Kidney (tissue), 13 donors: ENCODE measurements at regions not wholly inside any gene's neighbourhood (a gene's known extent, or its start where the extent isn't known, plus 50 kb on each side); places are given as distances from the start of the nearest gene placed in this dataset.

Experiments used
- DNase-seq, 5 donors: peaks; one replicate each; pipeline ENCODE4 v3.0.0-alpha.2; 2013 to 2020
- FAIRE-seq: peaks from 2 replicates; lab custom pipeline; 2012; peaks lifted over from hg19 to GRCh38; lab: Jason Lieb, UNC
- H3K27ac ChIP-seq, 2 donors: one replicate each; pipeline ENCODE4 v1.7.0; 2013; ENCODE audit warnings: low read depth in 2 of 2, low read length in 2 of 2, inconsistent platforms in 1 of 2
- H3K27me3 ChIP-seq: one replicate; pipeline ENCODE4 v1.7.1; 2013; ENCODE audit warnings: low read length, inconsistent platforms; ENCODE audit not compliant: control insufficient read depth, insufficient read depth
- H3K36me3 ChIP-seq, 3 donors: one replicate each; pipeline versions ENCODE4 v1.7.0 to v1.7.1; 2013; ENCODE audit warnings: low read length in 3 of 3, control low read depth in 1 of 3, inconsistent platforms in 1 of 3; ENCODE audit not compliant: insufficient read depth in 3 of 3, control insufficient read depth in 2 of 3
- H3K4me1 ChIP-seq, 3 donors: one replicate each; pipeline versions ENCODE4 v1.7.0 to v1.7.1; 2013; ENCODE audit warnings: low read length in 3 of 3, inconsistent platforms in 1 of 3, low read depth in 1 of 3; ENCODE audit not compliant: control insufficient read depth in 2 of 3, insufficient read depth in 2 of 3
- H3K4me3 ChIP-seq, 3 donors: one replicate each; pipeline versions ENCODE4 v1.7.0 to v1.8.1; 2013; ENCODE audit warnings: low read length in 3 of 3, control low read depth in 1 of 3, inconsistent platforms in 1 of 3
- H3K9ac ChIP-seq, 3 donors: one replicate each; pipeline versions ENCODE4 v1.7.0 to v1.7.1; 2013; ENCODE audit warnings: low read length in 3 of 3, control low read depth in 1 of 3, inconsistent platforms in 1 of 3
- H3K9me3 ChIP-seq, 3 donors: one replicate each; pipeline versions ENCODE4 v1.7.0 to v1.7.1; 2013; ENCODE audit warnings: low read length in 3 of 3, control low read depth in 1 of 3, inconsistent platforms in 1 of 3; ENCODE audit not compliant: control insufficient read depth in 2 of 3, insufficient read depth in 1 of 3
- CTCF ChIP-seq: IDR thresholded peaks from 3 replicates; pipeline ENCODE4 v1.5.1; 2012; ENCODE audit warnings: mild to moderate bottlenecking, moderate library complexity, borderline replicate concordance; ENCODE audit not compliant: insufficient read depth; ENCODE audit errors: extremely low read depth
- intact Hi-C: fragments of 100-400 bp; cut with DNase I; formaldehyde crosslinking; loops from one replicate; pipeline ENCODE4 v1.11.1; 2022
- donor health status: control.
- donor health status: control.
- donor health status: control.
- donor health status: control.
- donor health status: control.
- donor health status: DM: yes; HTN: yes; CAD: no.
- donor health status: Normal renal cell carcinoma (clear cell type).

GRCh38 chr5:58366461-58366860 lies 93.4 kb downstream of the PLK2 start:
- H3K4me1 ChIP-seq = no peaks in the 10 kb centered on the region
- H3K9me3 ChIP-seq = no peaks in the 10 kb centered on the region
- H3K9ac ChIP-seq = no peak overlapping the region
- FAIRE-seq (no peak), DNase-seq (no peak)
- TF ChIP-seq CTCF = no peak
- no peaks in the 10 kb centered on the region for H3K36me3 ChIP-seq
- H3K27ac ChIP-seq = no peak overlapping the region
- no peak overlapping the region for H3K4me3 ChIP-seq
- no peaks in the 10 kb centered on the region for H3K27me3 ChIP-seq
- intact Hi-C loops = no loop called here

DNA sequence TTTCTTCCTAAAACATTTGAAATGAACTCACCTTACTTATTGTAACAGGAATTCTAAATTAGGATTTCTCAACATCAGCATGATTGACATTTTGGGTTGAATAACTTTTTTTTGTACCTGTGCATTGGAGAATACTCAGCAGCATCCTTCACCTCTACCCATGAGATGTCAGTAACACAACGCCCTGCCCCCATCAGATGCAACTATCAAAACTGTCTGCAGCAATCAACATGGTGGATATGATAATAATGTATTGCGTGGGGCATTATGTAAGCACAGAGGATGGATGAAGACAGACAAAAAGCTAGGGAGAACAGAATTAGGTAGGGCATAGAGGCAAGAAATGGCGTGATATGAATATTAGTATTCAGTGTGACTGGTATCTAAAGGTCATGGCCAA lies 94.1 kb downstream of the PLK2 start:
- H3K27me3 ChIP-seq = no peaks in the 10 kb centered on the region
- no peak for FAIRE-seq
- no peak for TF ChIP-seq CTCF

GRCh38 chr5:58363461-58364249 lies 96.2 kb downstream of the PLK2 start:
- Histone ChIP-seq H3K36me3 (no peaks in the 10 kb centered on the region), H3K27ac (no peak overlapping the region), H3K4me3 (no peak overlapping the region), H3K9ac (no peak overlapping the region), H3K4me1 (no peaks in the 10 kb centered on the region), H3K27me3 (no peaks in the 10 kb centered on the region), H3K9me3 (no peaks in the 10 kb centered on the region)
- FAIRE-seq (no peak), DNase-seq (no peak)
- TF ChIP-seq CTCF = no peak
- intact Hi-C loops = no loop called here

More for the DNA sequence above, 94.1 kb downstream of the PLK2 start:
- Histone ChIP-seq H3K4me3 (no peak overlapping the region), H3K36me3 (no peaks in the 10 kb centered on the region), H3K9ac (no peak overlapping the region), H3K4me1 (no peaks in the 10 kb centered on the region), H3K27ac (no peak overlapping the region), H3K9me3 (no peaks in the 10 kb centered on the region)
- intact Hi-C loops = no loop called here
- no peak for DNase-seq
